HUES48 (cell line): ENCODE measurements at regions not wholly inside any gene's neighbourhood (a gene's known extent, or its start where the extent isn't known, plus 50 kb on each side); places are given as distances from the start of the nearest gene placed in this dataset.
"Not testable (repeated sequence)": the region's sequence is repeated elsewhere in the genome, so short reads cannot be mapped to it uniquely, and the experiment has no call there.

Experiments
- H3K27ac ChIP-seq: one replicate; pipeline ENCODE4 v1.7.0; 2013; ENCODE audit warnings: low read depth, low read length, inconsistent platforms
- H3K27me3 ChIP-seq: 2 replicates; pipeline ENCODE4 v1.6.1; 2013; ENCODE audit warnings: mild to moderate bottlenecking, low read length; ENCODE audit not compliant: control insufficient read depth, insufficient read depth
- H3K36me3 ChIP-seq: 2 replicates; pipeline ENCODE4 v1.6.1; 2013; ENCODE audit warnings: low read length; ENCODE audit not compliant: control insufficient read depth, insufficient read depth
- H3K4me1 ChIP-seq: 2 replicates; pipeline ENCODE4 v1.6.1; 2013; ENCODE audit warnings: mild to moderate bottlenecking, low read length; ENCODE audit not compliant: control insufficient read depth, insufficient read depth
- H3K4me3 ChIP-seq: 2 replicates; pipeline ENCODE4 v1.5.1; 2013; ENCODE audit warnings: mild to moderate bottlenecking, low read depth, low read length
- H3K9ac ChIP-seq: 2 replicates; pipeline ENCODE4 v1.6.1; 2013; ENCODE audit warnings: mild to moderate bottlenecking, low read depth, low read length, moderate library complexity
- H3K9me3 ChIP-seq: 2 replicates; pipeline ENCODE4 v1.6.1; 2013; ENCODE audit warnings: low read length; ENCODE audit not compliant: control insufficient read depth, insufficient read depth

GRCh38 chrX:1118572-1119199 lies 93.8 kb downstream of the CRLF2 start:
- Histone ChIP-seq H3K27me3 (no peaks in the 10 kb centered on the region), H3K4me3 (no peak overlapping the region), H3K4me1 (0 out of 2 replicates have a peak, but pooled peaks cover under 1% of the 10 kb centered on the region), H3K9me3 (no peaks in the 10 kb centered on the region), H3K36me3 (no peaks in the 10 kb centered on the region), H3K27ac (no peak overlapping the region), H3K9ac (no peak overlapping the region)

DNA sequence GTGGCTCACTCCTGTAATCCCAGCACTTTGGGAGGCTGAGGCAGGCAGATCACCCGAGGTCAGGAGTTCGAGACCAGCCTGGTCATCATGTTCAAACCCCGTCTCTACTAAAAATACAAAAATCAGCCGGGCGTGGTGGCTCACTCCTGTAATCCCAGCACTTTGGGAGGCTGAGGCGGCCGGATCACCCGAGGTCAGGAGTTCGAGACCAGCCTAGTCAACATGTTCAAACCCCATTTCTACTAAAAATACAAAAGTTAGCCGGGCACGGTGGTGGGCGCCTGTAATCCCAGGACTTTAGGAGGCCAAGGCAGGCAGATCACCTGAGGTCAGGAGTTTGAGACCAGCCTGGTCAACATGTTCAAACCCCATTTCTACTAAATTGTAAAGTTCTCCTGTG lies 97.0 kb downstream of the CRLF2 start:
- H3K4me1 ChIP-seq: peaks cover 21% of the 10 kb centered on the region
- H3K9ac ChIP-seq, H3K27ac ChIP-seq, H3K4me3 ChIP-seq, H3K36me3 ChIP-seq, H3K9me3 ChIP-seq, H3K27me3 ChIP-seq: not testable (repeated sequence)

- H3K9ac ChIP-seq: peak overlapping the region; percentile 25; the same call in 1 of the 2 replicates
- H3K4me3 ChIP-seq: peak overlapping the region; percentile 56
- peaks cover 26% of the 10 kb centered on the region for H3K4me1 ChIP-seq
- H3K9me3 ChIP-seq: no peaks in the 10 kb centered on the region
- no peaks in the 10 kb centered on the region for H3K27me3 ChIP-seq
- peak overlapping the region; percentile 94 for H3K27ac ChIP-seq
- no peaks in the 10 kb centered on the region for H3K36me3 ChIP-seq
Measured at GRCh38 chrX:1112321-1112720, 100.1 kb downstream of the CRLF2 start.

DNA sequence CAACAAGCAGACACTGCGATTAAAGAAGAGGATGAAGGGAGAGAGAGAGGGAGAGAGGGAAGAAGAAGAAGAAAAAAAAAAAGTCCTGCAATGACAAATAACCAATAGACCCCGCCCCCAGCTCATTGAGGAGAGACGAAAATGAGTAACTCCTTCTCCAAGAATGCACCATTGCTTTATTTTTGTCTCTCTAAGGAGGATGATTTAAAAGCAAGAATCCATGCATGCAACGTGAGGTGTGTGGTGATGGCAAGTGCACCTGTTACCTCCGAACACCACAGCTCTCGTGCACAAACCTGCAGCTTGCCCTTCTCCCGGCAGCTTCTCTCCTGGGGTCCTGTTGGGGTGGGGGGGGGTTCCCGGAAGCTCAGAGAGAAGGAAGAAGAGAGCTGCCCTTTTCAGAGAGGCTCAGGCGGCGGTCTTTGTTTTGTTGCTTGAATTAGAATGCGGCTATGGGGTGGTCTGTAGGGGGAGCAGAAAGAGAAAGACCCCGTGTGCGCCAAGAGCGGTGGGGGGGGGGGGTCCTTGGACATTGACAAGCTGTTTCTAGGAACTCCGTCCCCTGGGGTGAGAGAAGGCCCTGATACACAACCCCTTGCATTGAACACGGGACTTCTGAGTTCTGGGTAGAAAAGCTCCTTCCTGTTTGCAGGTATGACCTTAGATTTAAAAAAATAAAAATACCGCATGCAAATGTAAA lies 100.7 kb downstream of the CRLF2 start:
- H3K27ac ChIP-seq: peak overlapping the region; percentile 94
- no peaks in the 10 kb centered on the region for H3K9me3 ChIP-seq
- H3K4me1 ChIP-seq: peaks cover 26% of the 10 kb centered on the region
- peak overlapping the region; percentile 56 for H3K4me3 ChIP-seq
- H3K9ac ChIP-seq: peak overlapping the region; percentile 25; the same call in 1 of the 2 replicates
- peaks cover 2% of the 10 kb centered on the region; the same call in 1 of the 2 replicates for H3K27me3 ChIP-seq
- H3K36me3 ChIP-seq: no peaks in the 10 kb centered on the region

DNA sequence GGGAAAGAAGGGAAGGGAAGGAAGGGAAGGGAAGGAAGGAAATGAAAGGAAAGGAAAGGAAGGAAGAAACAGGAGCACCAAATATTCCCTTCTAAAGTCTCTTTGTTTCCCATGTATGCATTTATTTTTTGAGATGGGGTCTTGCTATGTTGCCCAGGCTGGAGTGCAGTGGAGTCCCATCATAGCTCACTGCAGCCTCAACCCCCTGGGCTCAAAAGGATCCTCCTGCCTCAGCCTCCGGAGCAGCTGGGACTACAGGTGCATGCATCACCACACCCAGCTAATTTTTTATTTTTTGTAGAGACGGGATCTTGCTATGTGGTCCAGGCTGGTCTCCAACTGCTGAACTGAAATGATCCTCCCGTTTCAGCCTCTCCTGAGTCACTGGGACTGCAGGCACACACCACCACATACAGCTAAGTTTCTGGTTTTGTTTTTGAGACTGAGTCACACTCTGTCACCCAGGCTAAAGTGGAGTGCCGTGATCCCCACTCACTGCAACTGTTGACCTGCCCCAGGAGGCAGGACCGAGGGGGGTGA lies 102.8 kb downstream of the CRLF2 start:
- no peaks in the 10 kb centered on the region for H3K9me3 ChIP-seq
- H3K9ac ChIP-seq: no peak overlapping the region
- no peaks in the 10 kb centered on the region for H3K36me3 ChIP-seq
- no peak overlapping the region for H3K27ac ChIP-seq
- H3K4me1 ChIP-seq: peaks cover 32% of the 10 kb centered on the region
- H3K4me3 ChIP-seq: no peak overlapping the region
- peaks cover 3% of the 10 kb centered on the region; the same call in 1 of the 2 replicates for H3K27me3 ChIP-seq

DNA sequence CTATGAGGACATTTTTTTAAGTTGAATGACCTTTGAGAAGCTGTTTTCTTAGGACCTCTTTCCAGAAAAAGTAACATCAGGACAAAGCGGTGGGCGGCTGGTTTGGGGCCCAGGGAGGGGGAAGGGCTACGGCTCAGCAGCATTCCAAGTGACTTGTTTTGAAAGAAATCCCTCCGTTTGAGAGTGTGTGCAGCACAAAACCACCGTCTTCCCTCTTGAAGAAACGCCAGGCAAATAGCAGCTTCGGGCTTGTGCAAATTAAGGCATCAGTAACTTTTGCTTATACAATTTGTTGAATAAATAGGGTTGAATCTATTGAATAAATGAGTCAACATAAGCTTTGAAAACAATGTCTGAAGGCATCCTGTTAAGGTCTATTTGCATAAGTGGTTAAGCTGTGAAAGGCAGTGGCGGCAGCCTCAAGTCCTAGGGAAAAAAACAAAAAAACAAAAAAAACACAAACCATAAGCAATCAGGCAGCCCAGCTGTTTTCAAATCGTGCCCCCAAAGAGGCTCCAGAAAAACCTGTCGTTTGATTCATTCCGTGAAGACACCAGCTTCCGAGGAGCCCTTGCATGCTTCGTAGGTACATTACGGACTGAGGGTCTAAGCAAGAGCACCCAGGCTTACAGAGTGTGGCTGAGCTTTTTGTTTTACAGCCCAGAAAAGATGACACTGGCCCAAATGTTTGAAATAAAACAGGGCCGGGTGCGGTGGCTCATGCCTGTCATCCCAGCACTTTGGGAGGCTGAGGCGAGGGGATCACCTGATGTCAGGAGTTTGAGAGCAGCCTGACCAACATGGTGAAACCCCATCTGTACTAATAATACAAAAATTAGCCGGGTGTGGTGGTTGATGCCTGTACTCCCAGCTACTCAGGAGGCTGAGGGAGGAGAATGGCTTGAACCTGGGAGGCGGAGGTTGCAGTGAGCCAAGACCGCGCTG lies 103.7 kb downstream of the CRLF2 start:
- peak overlapping the region; percentile 41 for H3K4me3 ChIP-seq
- peaks cover 3% of the 10 kb centered on the region; the same call in 1 of the 2 replicates for H3K27me3 ChIP-seq
- H3K27ac ChIP-seq: peak overlapping the region; percentile 88
- no peaks in the 10 kb centered on the region for H3K36me3 ChIP-seq
- H3K4me1 ChIP-seq: peaks cover 32% of the 10 kb centered on the region
- H3K9me3 ChIP-seq: no peaks in the 10 kb centered on the region
- peak overlapping the region; percentile 60 for H3K9ac ChIP-seq

DNA sequence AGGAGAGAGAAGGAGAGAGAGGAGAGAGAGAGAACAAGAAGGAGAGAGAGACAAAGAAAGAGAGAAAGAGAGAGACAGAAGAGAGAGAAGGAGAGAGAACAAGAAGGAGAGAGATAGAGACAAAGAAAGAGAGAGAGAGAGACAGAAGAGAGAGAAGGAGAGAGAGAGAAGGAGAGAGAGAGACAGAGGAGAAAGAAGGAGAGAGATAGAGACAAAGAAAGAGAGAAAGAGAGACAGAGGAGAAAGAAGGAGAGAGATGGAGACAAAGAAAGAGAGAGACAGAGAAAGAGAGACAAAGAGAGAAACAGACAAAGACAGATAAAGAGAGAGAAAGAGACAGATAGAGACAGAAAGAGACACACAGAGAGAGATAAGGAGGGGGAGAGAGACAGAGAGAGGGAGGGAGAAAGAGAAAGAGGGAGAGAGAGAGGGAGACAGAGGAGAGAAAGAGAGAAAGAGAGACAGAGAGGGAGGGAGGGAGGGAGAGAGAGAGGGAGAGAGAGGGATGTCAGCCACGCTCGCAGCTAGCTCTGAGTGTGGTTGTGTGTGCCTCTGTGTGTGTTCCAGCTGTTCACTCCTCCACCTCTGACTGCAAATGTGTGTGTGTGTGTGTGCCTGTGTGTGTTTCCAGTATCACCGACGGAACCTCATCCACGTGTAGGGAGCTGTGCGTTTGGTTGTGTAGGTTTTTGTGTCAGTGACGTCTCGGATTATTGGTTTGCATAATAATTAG lies 105.8 kb downstream of the CRLF2 start:
- Histone ChIP-seq H3K9me3 (no peaks in the 10 kb centered on the region), H3K4me3 (no peak overlapping the region), H3K36me3 (no peaks in the 10 kb centered on the region), H3K4me1 (peaks cover 24% of the 10 kb centered on the region), H3K9ac (no peak overlapping the region), H3K27ac (no peak overlapping the region), H3K27me3 (peaks cover 3% of the 10 kb centered on the region; the same call in 1 of the 2 replicates)

GRCh38 chrX:1105671-1106419 lies 106.6 kb downstream of the CRLF2 start:
- Histone ChIP-seq H3K27ac (no peak overlapping the region), H3K4me3 (no peak overlapping the region), H3K27me3 (peaks cover 3% of the 10 kb centered on the region; the same call in 1 of the 2 replicates), H3K9me3 (no peaks in the 10 kb centered on the region), H3K9ac (no peak overlapping the region), H3K36me3 (no peaks in the 10 kb centered on the region), H3K4me1 (peaks cover 16% of the 10 kb centered on the region)

DNA sequence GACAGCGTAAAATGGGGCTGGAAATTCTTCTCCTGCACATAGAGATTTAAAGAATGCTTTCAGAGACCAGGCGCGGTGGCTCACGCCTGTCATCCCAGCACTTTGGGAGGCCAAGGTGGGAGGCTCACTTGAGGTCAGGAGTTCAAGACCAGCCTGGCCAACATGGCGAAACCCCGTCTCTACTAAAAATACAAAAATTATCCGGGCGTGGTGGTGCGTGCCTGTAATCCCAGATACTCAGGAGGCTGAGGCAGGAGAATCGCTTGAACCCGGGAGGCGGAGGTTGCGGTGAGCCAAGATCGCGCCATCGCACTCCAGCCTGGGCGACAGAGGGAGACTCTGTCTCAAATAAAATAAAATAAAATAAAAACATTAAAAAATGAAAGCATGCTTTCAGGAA lies 107.4 kb downstream of the CRLF2 start:
- H3K27ac ChIP-seq, H3K36me3 ChIP-seq, H3K9ac ChIP-seq, H3K27me3 ChIP-seq, H3K9me3 ChIP-seq, H3K4me3 ChIP-seq: not testable (repeated sequence)
- peaks cover 11% of the 10 kb centered on the region for H3K4me1 ChIP-seq
